H1 (cell line): ENCODE measurements at regions not wholly inside any gene's neighbourhood (a gene's known extent, or its start where the extent isn't known, plus 50 kb on each side); places are given as distances from the start of the nearest gene placed in this dataset.
"Not testable (repeated sequence)": the region's sequence is repeated elsewhere in the genome, so short reads cannot be mapped to it uniquely, and the experiment has no call there.

ENCODE experiments used
- CTCF ChIA-PET: fragments of 300-600 bp; sonication (Branson Sonifier 250); formaldehyde crosslinking; loops from one replicate; lab custom pipeline; 2021; ENCODE audit not compliant: partially characterized antibody; lab: Charles Lee
- POLR2A ChIA-PET: fragments of 300-600 bp; sonication (Branson Sonifier 250); formaldehyde crosslinking; loops from one replicate; lab custom pipeline; 2021; ENCODE audit warnings: inconsistent platforms; ENCODE audit not compliant: partially characterized antibody; lab: Charles Lee
- DNase-seq, 2 experiments: peaks; one replicate each; pipeline versions ENCODE4 v3.0.0 to v3.0.0-alpha.2; 2010 to 2022; ENCODE audit warnings: low spot score in 2 of 2, low read depth in 1 of 2, mixed read lengths in 1 of 2
- FAIRE-seq: peaks from 2 replicates; lab custom pipeline; 2011; peaks lifted over from hg19 to GRCh38; lab: Jason Lieb, UNC
- H2AFZ ChIP-seq: 2 replicates; pipeline ENCODE4 v1.8.1; 2012; ENCODE audit warnings: low read length, inconsistent platforms
- H2AK5ac ChIP-seq: 2 replicates; pipeline ENCODE4 v1.6.1; 2013; ENCODE audit warnings: low read depth, low read length
- H2BK120ac ChIP-seq: replicated peaks from 2 replicates; pipeline ENCODE3; 2013; ENCODE audit warnings: low read depth, low read length, inconsistent platforms
- H2BK12ac ChIP-seq: 2 replicates; pipeline ENCODE4 v1.6.1; 2013; ENCODE audit warnings: low read depth, low read length
- H2BK15ac ChIP-seq: 2 replicates; pipeline ENCODE4 v1.6.1; 2013; ENCODE audit warnings: low read length
- H2BK20ac ChIP-seq: 2 replicates; pipeline ENCODE4 v1.6.1; 2013; ENCODE audit warnings: low read length
- H2BK5ac ChIP-seq: 2 replicates; pipeline ENCODE4 v1.6.1; 2013; ENCODE audit warnings: low read depth, low read length
- H3K14ac ChIP-seq: 2 replicates; pipeline ENCODE4 v1.6.1; 2013; ENCODE audit warnings: inconsistent platforms; ENCODE audit not compliant: insufficient read length
- H3K18ac ChIP-seq: 2 replicates; pipeline ENCODE4 v1.6.1; 2013; ENCODE audit warnings: low read length; ENCODE audit errors: extremely low read depth
- H3K23ac ChIP-seq: 2 replicates; pipeline ENCODE4 v1.6.1; 2013; ENCODE audit warnings: inconsistent platforms; ENCODE audit not compliant: insufficient read length
- H3K23me2 ChIP-seq: 2 replicates; pipeline ENCODE4 v1.6.1; 2013; ENCODE audit warnings: low read depth, low read length
- H3K27ac ChIP-seq: 2 replicates; pipeline ENCODE4 v1.6.1; 2011; ENCODE audit warnings: low read depth, low read length, inconsistent platforms
- H3K27me3 ChIP-seq, 4 experiments: replicated peaks in 1 of 4; 1 replicate in 1 of 4; 2 replicates in 3 of 4; pipeline versions ENCODE4 v1.6.1 to v1.8.1; 2011 to 2013; ENCODE audit warnings: low read length in 3 of 4, mild to moderate bottlenecking in 3 of 4, inconsistent platforms in 2 of 4, mixed read lengths in 2 of 4, moderate library complexity in 1 of 4; ENCODE audit not compliant: control insufficient read depth in 3 of 4, insufficient read depth in 3 of 4; ENCODE audit errors: extremely low read depth in 1 of 4
- H3K36me3 ChIP-seq, 4 experiments: 2 replicates each; pipeline versions ENCODE4 v1.6.1 to v1.8.1; 2011 to 2013; ENCODE audit warnings: mild to moderate bottlenecking in 4 of 4, low read length in 3 of 4, moderate library complexity in 2 of 4, control low read depth in 1 of 4, inconsistent platforms in 1 of 4; ENCODE audit not compliant: insufficient read depth in 4 of 4, control insufficient read depth in 2 of 4
- H3K4ac ChIP-seq: replicated peaks from 2 replicates; pipeline ENCODE3; 2013; ENCODE audit warnings: low read length, low read depth, mixed read lengths, inconsistent platforms; ENCODE audit not compliant: insufficient read length
- H3K4me1 ChIP-seq, 4 experiments: replicated peaks in 1 of 4; 1 replicate in 1 of 4; 2 replicates in 3 of 4; pipeline versions ENCODE4 v1.6.1 to v1.8.1; 2011 to 2013; ENCODE audit warnings: low read length in 3 of 4, inconsistent platforms in 2 of 4, mixed read lengths in 1 of 4; ENCODE audit not compliant: insufficient read depth in 4 of 4, control insufficient read depth in 3 of 4
- H3K4me2 ChIP-seq, 2 experiments: 2 replicates each; pipeline versions ENCODE4 v1.6.1 to v1.8.1; 2011 to 2013; ENCODE audit warnings: low read depth in 2 of 2, low read length in 2 of 2, control low read depth in 1 of 2, inconsistent platforms in 1 of 2, mild to moderate bottlenecking in 1 of 2; ENCODE audit not compliant: insufficient read depth in 1 of 2
- H3K4me3 ChIP-seq, 4 experiments: fragments of 200-600, 300-600 bp in 1 of 4; sonication (generic), shearing (Covaris generic), sonication (Bioruptor Twin) in 1 of 4; 2 replicates each; pipeline versions ENCODE4 v1.5.1 to v1.8.1; 2011 to 2016; ENCODE audit warnings: low read length in 4 of 4, low read depth in 3 of 4, control low read depth in 2 of 4, inconsistent platforms in 2 of 4, mild to moderate bottlenecking in 2 of 4, mixed read lengths in 1 of 4, moderate library complexity in 1 of 4; ENCODE audit not compliant: insufficient read depth in 2 of 4; ENCODE audit errors: extremely low read depth in 1 of 4
- H3K56ac ChIP-seq: replicated peaks from 2 replicates; pipeline ENCODE3; 2013; ENCODE audit warnings: low read depth, mild to moderate bottlenecking, mixed read lengths, low read length, inconsistent platforms; ENCODE audit not compliant: insufficient read length
- H3K79me1 ChIP-seq: 2 replicates; pipeline ENCODE4 v1.6.1; 2013; ENCODE audit warnings: low read depth, low read length, control low read depth
- H3K79me2 ChIP-seq, 2 experiments: 2 replicates each; pipeline versions ENCODE4 v1.6.1 to v1.8.1; 2012 to 2013; ENCODE audit warnings: low read length in 2 of 2, mild to moderate bottlenecking in 2 of 2, inconsistent platforms in 1 of 2; ENCODE audit not compliant: insufficient read depth in 2 of 2, control insufficient read depth in 1 of 2
- H3K9ac ChIP-seq, 4 experiments: replicated peaks in 1 of 4; 1 replicate in 1 of 4; 2 replicates in 3 of 4; pipeline versions ENCODE4 v1.6.1 to v1.8.1; 2011 to 2013; ENCODE audit warnings: low read depth in 3 of 4, low read length in 3 of 4, control low read depth in 2 of 4, mild to moderate bottlenecking in 2 of 4, moderate library complexity in 2 of 4, inconsistent platforms in 1 of 4; ENCODE audit errors: extremely low read depth in 1 of 4
- H3K9me3 ChIP-seq, 2 experiments: 2 replicates each; pipeline versions ENCODE4 v1.6.1 to v1.8.1; 2012 to 2013; ENCODE audit warnings: mild to moderate bottlenecking in 2 of 2, moderate library complexity in 2 of 2, control low read depth in 1 of 2, inconsistent platforms in 1 of 2, low read depth in 1 of 2, low read length in 1 of 2, mixed read lengths in 1 of 2; ENCODE audit not compliant: insufficient read depth in 2 of 2
- H4K20me1 ChIP-seq, 2 experiments: replicated peaks in 1 of 2; 2 replicates each; pipeline versions ENCODE3 to v1.8.1; 2011 to 2013; ENCODE audit warnings: inconsistent platforms in 2 of 2, low read length in 2 of 2, mild to moderate bottlenecking in 1 of 2; ENCODE audit not compliant: insufficient read depth in 2 of 2, control insufficient read depth in 1 of 2
- H4K5ac ChIP-seq: 2 replicates; pipeline ENCODE4 v1.6.1; 2013; ENCODE audit warnings: low read length, low read depth, mixed read lengths, inconsistent platforms; ENCODE audit not compliant: insufficient read length
- H4K8ac ChIP-seq: 2 replicates; pipeline ENCODE4 v1.8.0; 2013; ENCODE audit warnings: mild to moderate bottlenecking, moderate library complexity, low read length, inconsistent platforms; ENCODE audit not compliant: insufficient read depth; ENCODE audit errors: extremely low read depth
- H4K91ac ChIP-seq: replicated peaks from 2 replicates; pipeline ENCODE3; 2013; ENCODE audit warnings: low read length, mixed read lengths, inconsistent platforms; ENCODE audit not compliant: insufficient read length
- WGBS, 2 experiments: shearing (Covaris generic) in 1 of 2; methylation state at CpG; one replicate each; pipeline versions ENCODE4 v1.1.6 to v1.1.7; 2013 to 2015; ENCODE audit warnings: low lambda C conversion rate in 2 of 2, mixed read lengths in 2 of 2, inconsistent platforms in 1 of 2, low coverage in 1 of 2, missing lambda C conversion rate in 1 of 2; ENCODE audit not compliant: insufficient replicate concordance in 2 of 2, insufficient coverage in 1 of 2, insufficient read length in 1 of 2; ENCODE audit errors: extremely low coverage in 1 of 2, missing lambda C conversion rate in 1 of 2; 5-methylcytosine and 5-hydroxymethylcytosine counted together

- H2AFZ ChIP-seq, H2BK5ac ChIP-seq, H3K23me2 ChIP-seq, DNase-seq, H3K14ac ChIP-seq, H3K4me3 ChIP-seq, H3K27ac ChIP-seq, H3K4me2 ChIP-seq, FAIRE-seq, H3K27me3 ChIP-seq, H3K56ac ChIP-seq, H2BK20ac ChIP-seq, H4K20me1 ChIP-seq, H4K8ac ChIP-seq, CTCF ChIA-PET, H3K9me3 ChIP-seq, H3K36me3 ChIP-seq, H3K4ac ChIP-seq, H2BK15ac ChIP-seq, H3K4me1 ChIP-seq, H3K79me2 ChIP-seq, H3K79me1 ChIP-seq, H2BK120ac ChIP-seq, H3K23ac ChIP-seq, H2AK5ac ChIP-seq, H3K9ac ChIP-seq, H4K91ac ChIP-seq, H3K18ac ChIP-seq, POLR2A ChIA-PET, H4K5ac ChIP-seq, H2BK12ac ChIP-seq: not testable (repeated sequence)
- 85% methylated on average over 6 of the region's 16 CpGs; no CpG with 5 or more reads in 1 of the 2 experiments for WGBS, 2 experiments
These were observed 64.7 kb upstream of the MUC20 start for GRCh38 chr3:195656091-195656490.

DNA sequence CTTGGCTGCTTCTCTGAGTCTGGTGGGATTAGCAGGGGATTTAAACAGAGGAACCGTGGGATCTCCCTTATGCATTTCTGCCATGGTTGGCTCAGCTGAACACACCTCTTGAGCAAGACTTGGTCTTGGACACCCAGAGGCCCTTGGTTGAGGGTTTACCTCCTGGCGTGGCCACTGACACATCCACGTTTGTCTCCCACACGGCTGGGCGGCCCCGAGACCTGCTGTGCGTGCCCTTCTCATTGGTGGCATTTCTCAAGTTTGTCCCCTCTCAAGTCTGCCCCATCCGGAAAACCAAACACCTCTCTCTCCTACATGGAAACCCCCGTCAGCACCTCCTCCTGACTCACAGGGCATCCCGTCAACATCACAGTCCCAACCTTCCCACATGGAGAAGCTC lies 66.0 kb upstream of the MUC20 start:
- DNase-seq, H3K9ac ChIP-seq, H3K9me3 ChIP-seq, H4K20me1 ChIP-seq, H3K4me2 ChIP-seq, H3K79me1 ChIP-seq, H3K56ac ChIP-seq, H2BK5ac ChIP-seq, H2BK120ac ChIP-seq, H3K14ac ChIP-seq, H3K23ac ChIP-seq, H2AFZ ChIP-seq, FAIRE-seq, H3K4me1 ChIP-seq, H3K4me3 ChIP-seq, H3K4ac ChIP-seq, H2BK20ac ChIP-seq, H3K36me3 ChIP-seq, H2AK5ac ChIP-seq, H3K27me3 ChIP-seq, H2BK12ac ChIP-seq, H3K18ac ChIP-seq, H3K23me2 ChIP-seq, H3K27ac ChIP-seq, H4K5ac ChIP-seq, H2BK15ac ChIP-seq, H4K8ac ChIP-seq, POLR2A ChIA-PET, CTCF ChIA-PET, H3K79me2 ChIP-seq, H4K91ac ChIP-seq: not testable (repeated sequence)
- 80% methylated on average over 1 of the region's 10 CpGs; no CpG with 5 or more reads in 1 of the 2 experiments for WGBS, 2 experiments
